Breast epithelium (tissue), 4 donors: ENCODE measurements at regions not wholly inside any gene's neighbourhood (a gene's known extent, or its start where the extent isn't known, plus 50 kb on each side); places are given as distances from the start of the nearest gene placed in this dataset.

ENCODE experiments used
- DNase-seq, 2 donors: peaks; one replicate each; pipeline ENCODE4 v3.0.0-alpha.2; 2019; ENCODE audit warnings: low spot score in 2 of 2
- H3K27ac ChIP-seq, 2 donors: fragments of 200-600 bp; sonication (generic) in 1 of 2; one replicate each; pipeline ENCODE4 v1.5.1; 2016 to 2019; ENCODE audit warnings: mild to moderate bottlenecking in 1 of 2
- H3K27me3 ChIP-seq, 2 donors: fragments of 200-600 bp; sonication (generic) in 1 of 2; one replicate each; pipeline versions ENCODE4 v1.5.1 to v1.6.0; 2017 to 2019; ENCODE audit warnings: control low read depth in 1 of 2, mild to moderate bottlenecking in 1 of 2
- H3K36me3 ChIP-seq: fragments of 200-600 bp; one replicate; pipeline ENCODE4 v1.5.1; 2019
- H3K4me1 ChIP-seq, 2 donors: fragments of 200-600 bp; sonication (generic); one replicate each; pipeline ENCODE4 v1.5.1; 2016 to 2019; ENCODE audit warnings: control low read depth in 1 of 2
- H3K4me3 ChIP-seq, 3 donors: fragments of 200-600 bp; sonication (generic); 1 replicate in 2 of 3; 2 replicates in 1 of 3; pipeline ENCODE4 v1.5.1; 2016 to 2019; ENCODE audit warnings: mild to moderate bottlenecking in 3 of 3, moderate library complexity in 2 of 3
- H3K9me3 ChIP-seq, 2 donors: fragments of 200-600 bp; sonication (generic) in 1 of 2; one replicate each; pipeline ENCODE4 v1.5.1; 2016 to 2019; ENCODE audit warnings: control low read depth in 1 of 2
- POLR2A ChIP-seq: fragments of 450-650 bp; IDR thresholded peaks from one replicate; pipeline ENCODE4 v1.6.1; 2016; ENCODE audit warnings: antibody characterized with exemption, mild to moderate bottlenecking, moderate library complexity
- POLR2AphosphoS5 ChIP-seq, 3 donors: sonication (generic); formaldehyde crosslinking; IDR thresholded peaks; one replicate each; pipeline ENCODE4 v1.6.1; 2017; ENCODE audit warnings: antibody characterized with exemption in 3 of 3
- intact Hi-C: fragments of 100-400 bp; cut with DNase I; formaldehyde crosslinking; loops from one replicate; pipeline ENCODE4 v1.15.1; 2023; ENCODE audit warnings: low total_unique reads
- TF ChIP-seq, protein P1 (sequence below), 3 donors: fragments of 450-650 bp; IDR thresholded peaks; one replicate each; pipeline ENCODE4 v1.5.1; 2016 to 2017; ENCODE audit warnings: antibody characterized with exemption in 3 of 3, mild to moderate bottlenecking in 3 of 3, moderate library complexity in 3 of 3

DNA sequence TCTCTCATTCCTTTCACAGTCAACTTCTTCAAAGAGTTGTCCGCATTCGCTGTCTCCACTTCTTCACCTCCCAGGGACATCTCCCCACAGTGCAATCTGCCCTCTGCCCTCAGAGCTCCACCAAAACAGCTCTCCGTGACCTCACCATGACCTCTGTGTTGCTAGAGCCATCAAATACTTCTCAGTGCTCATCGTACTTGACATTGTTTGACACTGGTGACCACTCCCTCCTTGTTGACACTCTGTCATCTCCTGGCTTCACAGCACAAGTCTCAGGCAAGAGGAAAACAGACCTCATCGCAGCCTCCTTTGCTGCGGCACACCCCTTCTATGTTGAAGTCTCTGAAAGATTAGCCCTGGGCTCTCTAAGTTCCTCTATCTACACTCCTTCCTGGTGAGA lies 90.5 kb upstream of the CCDC160 start:
- intact Hi-C loops: no loop called here
- Histone ChIP-seq H3K36me3 (no peaks in the 10 kb centered on the region), H3K4me1 (no peaks in the 10 kb centered on the region), H3K9me3 (no peaks in the 10 kb centered on the region), H3K27ac (no peak overlapping the region), H3K4me3 (no peak overlapping the region), H3K27me3 (peaks cover 0 to 24% of the 10 kb centered on the region in 2 donors)
- no peak for TF ChIP-seq POLR2AphosphoS5 (IDR thresholded peaks at IDR 0.05)
- TF ChIP-seq POLR2A: no peak
- TF ChIP-seq, protein P1, sequence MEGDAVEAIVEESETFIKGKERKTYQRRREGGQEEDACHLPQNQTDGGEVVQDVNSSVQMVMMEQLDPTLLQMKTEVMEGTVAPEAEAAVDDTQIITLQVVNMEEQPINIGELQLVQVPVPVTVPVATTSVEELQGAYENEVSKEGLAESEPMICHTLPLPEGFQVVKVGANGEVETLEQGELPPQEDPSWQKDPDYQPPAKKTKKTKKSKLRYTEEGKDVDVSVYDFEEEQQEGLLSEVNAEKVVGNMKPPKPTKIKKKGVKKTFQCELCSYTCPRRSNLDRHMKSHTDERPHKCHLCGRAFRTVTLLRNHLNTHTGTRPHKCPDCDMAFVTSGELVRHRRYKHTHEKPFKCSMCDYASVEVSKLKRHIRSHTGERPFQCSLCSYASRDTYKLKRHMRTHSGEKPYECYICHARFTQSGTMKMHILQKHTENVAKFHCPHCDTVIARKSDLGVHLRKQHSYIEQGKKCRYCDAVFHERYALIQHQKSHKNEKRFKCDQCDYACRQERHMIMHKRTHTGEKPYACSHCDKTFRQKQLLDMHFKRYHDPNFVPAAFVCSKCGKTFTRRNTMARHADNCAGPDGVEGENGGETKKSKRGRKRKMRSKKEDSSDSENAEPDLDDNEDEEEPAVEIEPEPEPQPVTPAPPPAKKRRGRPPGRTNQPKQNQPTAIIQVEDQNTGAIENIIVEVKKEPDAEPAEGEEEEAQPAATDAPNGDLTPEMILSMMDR (IDR thresholded peaks at IDR 0.05): no peak
- no peak for DNase-seq

DNA sequence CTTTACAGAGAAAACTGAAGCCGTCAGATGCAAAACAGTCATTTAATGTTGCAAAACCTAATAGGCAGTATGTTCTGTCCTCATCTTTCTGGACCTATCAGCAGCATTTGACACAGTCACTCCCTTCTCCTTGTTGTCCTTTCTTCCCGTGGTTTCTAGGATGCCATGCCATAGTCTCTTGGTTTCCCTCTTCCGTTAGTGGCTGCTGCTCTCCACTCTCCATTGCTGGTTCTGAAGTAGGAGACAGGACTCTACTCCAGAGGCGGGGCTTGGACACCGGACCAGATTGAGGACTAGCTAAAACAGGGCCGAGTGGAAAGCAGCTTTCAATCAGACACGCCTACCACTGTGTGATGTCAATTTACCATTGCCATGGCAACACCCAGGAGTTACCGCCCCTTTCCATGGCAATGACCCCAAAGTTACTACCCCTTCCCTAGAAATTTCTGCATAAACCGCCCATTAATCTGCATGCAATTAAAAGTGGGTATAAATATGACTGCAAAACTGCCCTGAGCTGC lies 88.8 kb upstream of the CCDC160 start:
- intact Hi-C loops: no loop called here
- TF ChIP-seq POLR2AphosphoS5 (IDR thresholded peaks at IDR 0.05) (no peak), POLR2A (no peak)
- TF ChIP-seq, protein P1 (IDR thresholded peaks at IDR 0.05): no peak
- Histone ChIP-seq H3K36me3 (no peaks in the 10 kb centered on the region), H3K27ac (no peak overlapping the region), H3K9me3 (no peaks in the 10 kb centered on the region), H3K4me3 (peak overlapping the region; percentile 13 to 52 (median 15)), H3K27me3 (peaks cover 0 to 21% of the 10 kb centered on the region in 2 donors), H3K4me1 (no peaks in the 10 kb centered on the region)
- DNase-seq: no peak

DNA sequence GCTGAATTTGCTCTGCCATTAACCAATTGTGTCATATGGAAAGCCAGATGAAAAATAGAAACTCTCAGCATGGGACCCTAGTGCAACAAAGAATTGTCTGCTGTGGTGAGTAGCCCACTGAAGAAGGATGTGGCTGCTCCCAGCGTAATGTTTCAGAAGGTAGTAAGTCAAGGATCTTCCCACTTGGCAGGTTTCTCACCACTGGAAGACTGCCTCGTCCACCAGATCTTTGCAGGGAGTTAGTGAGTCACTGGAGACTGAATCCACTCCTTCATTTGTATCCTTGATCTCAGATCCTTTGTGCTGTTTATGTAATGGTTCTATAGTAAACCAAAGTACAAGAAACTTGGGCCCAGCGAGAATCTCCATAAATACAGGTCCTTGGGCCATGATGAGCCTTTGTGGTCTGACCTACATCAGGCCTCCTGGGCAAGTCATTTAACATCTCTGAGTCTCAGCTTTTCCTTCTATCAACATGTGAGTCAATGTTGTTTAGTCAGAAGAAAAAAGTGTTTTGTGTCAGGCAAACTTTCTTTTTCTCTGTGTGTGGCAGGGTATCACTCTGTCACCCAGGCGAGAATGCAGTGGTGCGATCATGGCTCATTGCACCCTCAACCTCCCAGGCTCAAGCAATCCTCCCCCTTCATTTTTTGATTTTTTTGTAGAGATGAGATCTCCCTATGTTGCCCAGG lies 78.0 kb upstream of the CCDC160 start:
- DNase-seq: no peak
- no peaks in the 10 kb centered on the region for H3K36me3 ChIP-seq
- TF ChIP-seq, protein P1 (IDR thresholded peaks at IDR 0.05): no peak
- TF ChIP-seq POLR2A (no peak), POLR2AphosphoS5 (IDR thresholded peaks at IDR 0.05) (no peak)
- intact Hi-C loops: no loop called here
- no peak overlapping the region for H3K27ac ChIP-seq
- H3K4me3 ChIP-seq: no peak overlapping the region
- no peaks in the 10 kb centered on the region for H3K9me3 ChIP-seq
- peaks cover 0 to 55% of the 10 kb centered on the region in 2 donors for H3K27me3 ChIP-seq
- H3K4me1 ChIP-seq: no peaks in the 10 kb centered on the region

DNA sequence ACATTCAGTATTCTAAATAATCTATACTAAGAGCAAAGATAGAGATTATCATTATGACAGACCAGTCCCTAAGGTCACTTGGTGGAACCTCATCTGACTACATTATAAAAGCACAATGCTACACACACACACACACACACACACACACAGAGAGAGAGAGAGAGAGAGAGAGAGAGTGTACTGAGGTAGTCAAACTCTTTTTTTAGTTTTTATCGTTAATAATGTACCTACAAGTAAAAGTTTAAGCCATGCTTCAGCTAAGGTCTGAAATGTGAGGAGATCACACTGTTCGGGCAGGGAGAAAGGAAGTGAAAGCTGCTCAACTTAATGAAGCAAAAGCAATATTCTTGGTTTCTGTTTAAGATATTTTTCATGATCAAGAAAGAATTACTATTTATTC lies 75.8 kb upstream of the CCDC160 start:
- intact Hi-C loops: no loop called here
- Histone ChIP-seq H3K4me3 (no peak overlapping the region), H3K4me1 (no peaks in the 10 kb centered on the region), H3K9me3 (no peaks in the 10 kb centered on the region), H3K27me3 (peaks cover 0 to 55% of the 10 kb centered on the region in 2 donors), H3K27ac (no peak overlapping the region), H3K36me3 (no peaks in the 10 kb centered on the region)
- no peak for TF ChIP-seq POLR2A
- no peak for TF ChIP-seq POLR2AphosphoS5 (IDR thresholded peaks at IDR 0.05)
- TF ChIP-seq, protein P1 (IDR thresholded peaks at IDR 0.05): no peak
- no peak for DNase-seq

DNA sequence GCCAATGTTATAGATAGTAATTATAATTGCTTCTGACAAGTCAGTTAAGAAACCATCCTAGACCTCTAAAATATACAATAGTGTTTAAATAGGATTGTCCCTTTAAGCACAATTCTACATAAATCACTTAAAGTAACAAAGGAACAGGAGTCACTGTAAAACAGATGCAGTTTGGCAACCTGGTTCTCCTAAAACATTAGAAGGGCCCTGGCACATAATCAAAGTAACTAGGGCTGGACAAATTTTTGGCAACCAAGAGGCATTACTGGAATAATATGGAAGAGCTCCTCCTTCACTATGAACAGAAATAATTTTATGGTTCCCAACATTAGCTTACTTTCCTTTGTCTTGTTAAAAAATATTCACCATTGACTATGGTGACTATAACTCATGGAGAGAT lies 75.0 kb upstream of the CCDC160 start:
- Histone ChIP-seq H3K9me3 (no peaks in the 10 kb centered on the region), H3K36me3 (no peaks in the 10 kb centered on the region), H3K4me1 (no peaks in the 10 kb centered on the region), H3K4me3 (no peak overlapping the region), H3K27me3 (peaks cover 0 to 53% of the 10 kb centered on the region in 2 donors), H3K27ac (no peak overlapping the region)
- intact Hi-C loops: no loop called here
- TF ChIP-seq, protein P1 (IDR thresholded peaks at IDR 0.05): no peak
- no peak for TF ChIP-seq POLR2AphosphoS5 (IDR thresholded peaks at IDR 0.05)
- no peak for TF ChIP-seq POLR2A
- no peak for DNase-seq
